Stomach (tissue), 8 donors: ENCODE measurements at regions not wholly inside any gene's neighbourhood (a gene's known extent, or its start where the extent isn't known, plus 50 kb on each side); places are given as distances from the start of the nearest gene placed in this dataset.

ENCODE experiments used
- DNase-seq, 2 donors: peaks; one replicate each; pipeline versions ENCODE4 v3.0.0 to v3.0.0-alpha.2; 2013 to 2019
- H3K27ac ChIP-seq, 5 donors: fragments of 200-600 bp in 4 of 5; sonication (generic) in 4 of 5; one replicate each; pipeline ENCODE4 v1.5.1; 2013 to 2019; ENCODE audit warnings: mild to moderate bottlenecking in 1 of 5, moderate library complexity in 1 of 5
- H3K27me3 ChIP-seq, 3 donors: fragments of 200-600 bp; sonication (generic); one replicate each; pipeline ENCODE4 v1.5.1; 2017 to 2019; ENCODE audit warnings: mixed run types in 1 of 3
- H3K36me3 ChIP-seq, 4 donors: fragments of 200-600 bp; sonication (generic); 1 replicate in 3 of 4; 2 replicates in 1 of 4; pipeline ENCODE4 v1.5.1; 2016 to 2019
- H3K4me1 ChIP-seq, 4 donors: fragments of 200-600 bp; sonication (generic); one replicate each; pipeline ENCODE4 v1.5.1; 2016 to 2019
- H3K4me3 ChIP-seq, 4 donors: fragments of 200-600 bp; sonication (generic) in 3 of 4; one replicate each; pipeline ENCODE4 v1.5.1; 2016 to 2019; ENCODE audit warnings: mild to moderate bottlenecking in 1 of 4
- H3K9me3 ChIP-seq, 4 donors: fragments of 200-600 bp; sonication (generic); one replicate each; pipeline ENCODE4 v1.5.1; 2016 to 2019
- CTCF ChIP-seq, 7 experiments: fragments of 450-650 bp in 4 of 7; fragments of 200-600 bp in 3 of 7; sonication (generic) in 3 of 7; IDR thresholded peaks; one replicate each; pipeline ENCODE4 v1.5.1; 2016 to 2019; ENCODE audit warnings: antibody characterized with exemption in 7 of 7, control low read depth in 2 of 7, mild to moderate bottlenecking in 1 of 7
- EP300 ChIP-seq: sonication (generic); formaldehyde crosslinking; IDR thresholded peaks from one replicate; pipeline ENCODE4 v1.6.1; 2017; ENCODE audit warnings: antibody characterized with exemption
- POLR2A ChIP-seq, 4 donors: fragments of 450-650 bp; IDR thresholded peaks; one replicate each; pipeline ENCODE4 v1.6.1; 2016; ENCODE audit warnings: antibody characterized with exemption in 4 of 4, control low read depth in 2 of 4, mild to moderate bottlenecking in 1 of 4, moderate library complexity in 1 of 4
- POLR2AphosphoS5 ChIP-seq, 3 donors: sonication (generic); formaldehyde crosslinking; IDR thresholded peaks; one replicate each; pipeline ENCODE4 v1.6.1; 2016; ENCODE audit warnings: antibody characterized with exemption in 3 of 3
- WGBS, 5 donors: extraction: QIAGEN DNeasy Blood & Tissue Kit in 3 of 5; methylation state at CpG; one replicate each; pipeline versions ENCODE4 v1.1.5 to v1.1.7; 2013 to 2018; 5-methylcytosine and 5-hydroxymethylcytosine counted together
- intact Hi-C: fragments of 100-400 bp; cut with DNase I; formaldehyde crosslinking; loops from one replicate; pipeline ENCODE4 v1.15.1; 2023; ENCODE audit warnings: low total_unique reads
- donor health status: healthy with polysubstance abuse.
- donor health status: Bipolar disorder and iron deficiency.
- donor health status: healthy.

- no peak for DNase-seq
- no peak for TF ChIP-seq POLR2A (IDR thresholded peaks at IDR 0.05)
- TF ChIP-seq POLR2AphosphoS5 (IDR thresholded peaks at IDR 0.05), result no peak
- no peak for TF ChIP-seq CTCF (IDR thresholded peaks at IDR 0.05)
- TF ChIP-seq EP300, result no peak
- intact Hi-C loops, result no loop called here
- Histone ChIP-seq H3K36me3 (no peaks in the 10 kb centered on the region), H3K4me1 (no peaks in the 10 kb centered on the region), H3K9me3 (no peaks in the 10 kb centered on the region), H3K27ac (no peak overlapping the region), H3K27me3 (no peaks in the 10 kb centered on the region), H3K4me3 (no peak overlapping the region)
- WGBS, 5 donors, result 66 to 88% (median 79%) methylated on average over 2 of the region's 2 CpGs
These were observed 196.9 kb upstream of the NOVA1 start for GRCh38 chr14:26794731-26795130.

- no peak for TF ChIP-seq EP300
- TF ChIP-seq POLR2AphosphoS5 (IDR thresholded peaks at IDR 0.05), result no peak
- no peak for TF ChIP-seq POLR2A (IDR thresholded peaks at IDR 0.05)
- no peak for TF ChIP-seq CTCF (IDR thresholded peaks at IDR 0.05)
- peaks cover 0 to 13% (median 0%) of the 10 kb centered on the region in 4 donors for H3K9me3 ChIP-seq
- intact Hi-C loops, result no loop called here
- no peaks in the 10 kb centered on the region for H3K36me3 ChIP-seq
- 40 to 65% (median 52%) methylated on average over 1 of the region's 1 CpG for WGBS, 5 donors
- DNase-seq, result no peak
- H3K4me1 ChIP-seq, result no peaks in the 10 kb centered on the region
- H3K27me3 ChIP-seq, result no peaks in the 10 kb centered on the region
- H3K27ac ChIP-seq, result no peak overlapping the region
- H3K4me3 ChIP-seq, result no peak overlapping the region
These were observed 210.6 kb upstream of the NOVA1 start for GRCh38 chr14:26808407-26808806.

GRCh38 chr14:26810631-26811030, 212.8 kb upstream of the NOVA1 start:
- Histone ChIP-seq H3K4me1 (no peaks in the 10 kb centered on the region), H3K4me3 (no peak overlapping the region), H3K27me3 (no peaks in the 10 kb centered on the region), H3K36me3 (no peaks in the 10 kb centered on the region), H3K27ac (no peak overlapping the region), H3K9me3 (no peaks in the 10 kb centered on the region)
- intact Hi-C loops, result no loop called here
- no peak for DNase-seq
- no peak for TF ChIP-seq EP300

- WGBS, 5 donors, result 69 to 79% (median 72%) methylated on average over 3 of the region's 3 CpGs
- intact Hi-C loops, result no loop called here
These were observed 214.0 kb upstream of the NOVA1 start for GRCh38 chr14:26811756-26812305.

GRCh38 chr14:26820138-26820537, 222.3 kb upstream of the NOVA1 start:
- Histone ChIP-seq H3K27ac (no peak overlapping the region), H3K4me3 (no peak overlapping the region), H3K36me3 (no peaks in the 10 kb centered on the region), H3K9me3 (no peaks in the 10 kb centered on the region), H3K4me1 (peaks cover 0 to 4% (median 0%) of the 10 kb centered on the region in 4 donors), H3K27me3 (no peaks in the 10 kb centered on the region)
- no peak for DNase-seq
- TF ChIP-seq POLR2A (IDR thresholded peaks at IDR 0.05), result no peak
- no peak for TF ChIP-seq CTCF (IDR thresholded peaks at IDR 0.05)
- TF ChIP-seq EP300, result no peak
- TF ChIP-seq POLR2AphosphoS5 (IDR thresholded peaks at IDR 0.05), result no peak
- intact Hi-C loops, result no loop called here
- WGBS, 5 donors, result 63 to 85% (median 80%) methylated on average over 1 of the region's 1 CpG

More at GRCh38 chr14:26811756-26812305, 214.0 kb upstream of the NOVA1 start:
- Histone ChIP-seq H3K27me3 (no peaks in the 10 kb centered on the region), H3K4me1 (no peaks in the 10 kb centered on the region), H3K27ac (no peak overlapping the region), H3K36me3 (no peaks in the 10 kb centered on the region), H3K9me3 (no peaks in the 10 kb centered on the region), H3K4me3 (no peak overlapping the region)
- DNase-seq, result no peak
- TF ChIP-seq POLR2A (IDR thresholded peaks at IDR 0.05) (no peak), POLR2AphosphoS5 (IDR thresholded peaks at IDR 0.05) (no peak)
